Liver (tissue), 8 donors: ENCODE measurements at regions not wholly inside any gene's neighbourhood (a gene's known extent, or its start where the extent isn't known, plus 50 kb on each side); places are given as distances from the start of the nearest gene placed in this dataset.

Experiments
- DNase-seq: peaks from one replicate; pipeline ENCODE4 v3.0.0-alpha.2; 2017; ENCODE audit warnings: low spot score
- H3K27ac ChIP-seq, 2 donors: one replicate each; pipeline ENCODE4 v1.7.0; 2013; ENCODE audit warnings: inconsistent platforms in 2 of 2, low read length in 2 of 2, control low read depth in 1 of 2, low read depth in 1 of 2, mild to moderate bottlenecking in 1 of 2
- H3K27me3 ChIP-seq, 4 donors: one replicate each; pipeline versions ENCODE4 v1.6.1 to v1.7.0; 2013; ENCODE audit warnings: low read length in 3 of 4, inconsistent platforms in 1 of 4, mild to moderate bottlenecking in 1 of 4, moderate library complexity in 1 of 4; ENCODE audit not compliant: control insufficient read depth in 4 of 4, insufficient read depth in 4 of 4
- H3K36me3 ChIP-seq, 4 donors: one replicate each; pipeline versions ENCODE4 v1.6.1 to v1.7.0; 2013; ENCODE audit warnings: low read length in 3 of 4, mild to moderate bottlenecking in 3 of 4, low read depth in 1 of 4, moderate library complexity in 1 of 4; ENCODE audit not compliant: control insufficient read depth in 4 of 4, insufficient read depth in 3 of 4
- H3K4me1 ChIP-seq, 4 donors: one replicate each; pipeline versions ENCODE4 v1.6.1 to v1.7.0; 2013; ENCODE audit warnings: low read length in 3 of 4, mild to moderate bottlenecking in 3 of 4, moderate library complexity in 1 of 4; ENCODE audit not compliant: control insufficient read depth in 4 of 4, insufficient read depth in 4 of 4
- H3K4me3 ChIP-seq, 3 donors: one replicate each; pipeline versions ENCODE4 v1.6.1 to v1.7.0; 2013; ENCODE audit warnings: low read length in 3 of 3, control low read depth in 1 of 3, low read depth in 1 of 3, mild to moderate bottlenecking in 1 of 3
- H3K9ac ChIP-seq, 2 donors: one replicate each; pipeline ENCODE4 v1.7.0; 2013; ENCODE audit warnings: low read length in 2 of 2, mild to moderate bottlenecking in 2 of 2, moderate library complexity in 2 of 2, control low read depth in 1 of 2, low read depth in 1 of 2
- H3K9me3 ChIP-seq, 4 donors: one replicate each; pipeline versions ENCODE4 v1.6.1 to v1.7.0; 2013; ENCODE audit warnings: low read length in 3 of 4; ENCODE audit not compliant: control insufficient read depth in 4 of 4
- ATF3 ChIP-seq: IDR thresholded peaks from 2 replicates; pipeline ENCODE4 v1.6.1; 2016; ENCODE audit warnings: antibody characterized with exemption
- CTCF ChIP-seq: fragments of 150-350 bp; IDR thresholded peaks from 2 replicates; pipeline ENCODE4 v1.5.1; 2017; ENCODE audit warnings: improper control_type of control experiment, low read depth, low read length; ENCODE audit not compliant: missing input control
- EGR1 ChIP-seq, 2 donors: IDR thresholded peaks; 2 replicates each; pipeline ENCODE4 v1.6.1; 2016 to 2018; ENCODE audit warnings: antibody characterized with exemption in 2 of 2, low read depth in 2 of 2
- FOXA2 ChIP-seq: IDR thresholded peaks from 2 replicates; pipeline ENCODE4 v1.6.1; 2016; ENCODE audit warnings: antibody characterized with exemption
- GABPA ChIP-seq, 2 donors: IDR thresholded peaks in 1 of 2; conservative IDR thresholded peaks in 1 of 2; 2 replicates each; pipeline ENCODE4 v1.6.1; 2016; ENCODE audit warnings: antibody characterized with exemption in 2 of 2, mild to moderate bottlenecking in 1 of 2, moderate library complexity in 1 of 2
- HNF4A ChIP-seq, 2 donors: conservative IDR thresholded peaks; 2 replicates each; pipeline ENCODE4 v1.6.1; 2016; ENCODE audit warnings: antibody characterized with exemption in 2 of 2, mild to moderate bottlenecking in 2 of 2
- HNF4G ChIP-seq: IDR thresholded peaks from 2 replicates; pipeline ENCODE4 v1.6.1; 2016; ENCODE audit warnings: antibody characterized with exemption
- JUND ChIP-seq, 2 donors: IDR thresholded peaks; 2 replicates each; pipeline ENCODE4 v1.6.1; 2016; ENCODE audit warnings: antibody characterized with exemption in 2 of 2
- NR2F2 ChIP-seq: IDR thresholded peaks from 2 replicates; pipeline ENCODE4 v1.6.1; 2016; ENCODE audit warnings: antibody characterized with exemption
- RAD21 ChIP-seq, 2 donors: IDR thresholded peaks; 2 replicates each; pipeline ENCODE4 v1.6.1; 2016; ENCODE audit warnings: antibody characterized with exemption in 2 of 2, mild to moderate bottlenecking in 2 of 2
- REST ChIP-seq: IDR thresholded peaks from 2 replicates; pipeline ENCODE4 v1.6.1; 2016; ENCODE audit warnings: antibody characterized with exemption, mild to moderate bottlenecking
- RXRA ChIP-seq, 2 donors: IDR thresholded peaks; 2 replicates each; pipeline ENCODE4 v1.6.1; 2017 to 2018; ENCODE audit warnings: antibody characterized with exemption in 2 of 2, mild to moderate bottlenecking in 1 of 2
- SP1 ChIP-seq: IDR thresholded peaks from 2 replicates; pipeline ENCODE4 v1.6.1; 2018; ENCODE audit warnings: antibody characterized with exemption, mild to moderate bottlenecking
- TAF1 ChIP-seq: conservative IDR thresholded peaks from 2 replicates; pipeline ENCODE4 v1.6.1; 2016; ENCODE audit warnings: antibody characterized with exemption, mild to moderate bottlenecking
- ZBTB33 ChIP-seq: IDR thresholded peaks from 2 replicates; pipeline ENCODE4 v1.6.1; 2016; ENCODE audit warnings: antibody characterized with exemption
- WGBS: extraction: QIAGEN DNeasy Blood & Tissue Kit; methylation state at CpG from one replicate; pipeline ENCODE4 v1.1.7; 2013; 5-methylcytosine and 5-hydroxymethylcytosine counted together
- donor health status: healthy.
- donor health status: healthy.
- donor health status: healthy.
- donor health status: healthy.
- donor health status: healthy.

- Histone ChIP-seq H3K9me3 (peaks cover 0 to 7% (median 4%) of the 10 kb centered on the region in 4 donors), H3K27me3 (peaks cover 0 to 4% (median 0%) of the 10 kb centered on the region in 4 donors), H3K4me1 (no peaks in the 10 kb centered on the region), H3K36me3 (no peaks in the 10 kb centered on the region), H3K27ac (no peak overlapping the region), H3K9ac (no peak overlapping the region), H3K4me3 (no peak overlapping the region)
- TF ChIP-seq SP1 (no peak), ZBTB33 (no peak), HNF4G (no peak), JUND (IDR thresholded peaks at IDR 0.05) (no peak), REST (no peak), CTCF (no peak), GABPA (IDR thresholded peaks at IDR 0.05 in 1 of 2, conservative IDR thresholded peaks at IDR 0.05 in 1 of 2) (no peak), ATF3 (no peak), TAF1 (no peak), RXRA (IDR thresholded peaks at IDR 0.05) (no peak), RAD21 (IDR thresholded peaks at IDR 0.05) (no peak), NR2F2 (no peak), HNF4A (conservative IDR thresholded peaks at IDR 0.05) (no peak), EGR1 (IDR thresholded peaks at IDR 0.05; ENCODE audit: low read depth in 2 of 2) (no peak)
- 91% methylated on average over 7 of the region's 7 CpGs for WGBS
- no peak for DNase-seq
Measured at GRCh38 chr1:232201024-232201423, 428.9 kb downstream of the SIPA1L2 start.

GRCh38 chr1:232196042-232196441 is 433.9 kb downstream of the SIPA1L2 start:
- Histone ChIP-seq H3K27me3 (peaks cover 0 to 7% (median 0%) of the 10 kb centered on the region in 4 donors), H3K9ac (no peak overlapping the region), H3K36me3 (no peaks in the 10 kb centered on the region), H3K27ac (no peak overlapping the region), H3K4me3 (no peak overlapping the region), H3K9me3 (peaks cover 0 to 4% (median under 1%) of the 10 kb centered on the region in 4 donors), H3K4me1 (no peaks in the 10 kb centered on the region)
- 80% methylated on average over 1 of the region's 1 CpG for WGBS
- no peak for DNase-seq
- no peak for TF ChIP-seq EGR1 (IDR thresholded peaks at IDR 0.05; ENCODE audit: low read depth in 2 of 2)
- no peak for TF ChIP-seq CTCF
- no peak for TF ChIP-seq RXRA (IDR thresholded peaks at IDR 0.05)
- no peak for TF ChIP-seq HNF4G
- no peak for TF ChIP-seq SP1
- TF ChIP-seq FOXA2: no peak
- TF ChIP-seq HNF4A (conservative IDR thresholded peaks at IDR 0.05): no peak
